K562 (cell line): ENCODE measurements at regions not wholly inside any gene's neighbourhood (a gene's known extent, or its start where the extent isn't known, plus 50 kb on each side); places are given as distances from the start of the nearest gene placed in this dataset.

Experiments used
- ATAC-seq: fragments of 200-7000 bp; cut with Tn5 transposase; 3 replicates; pipeline ENCODE4 v1.9.1; 2020; ENCODE audit warnings: moderate library complexity
- BruUV-seq: library from RNA; stranded (reverse); fragments of 400-500 nt; replicated peaks from 2 replicates; lab custom pipeline; 2021; lab: Mats Ljungman, UMichigan
- CTCF ChIA-PET: fragments of 300-600 bp; formaldehyde crosslinking; extraction: SDS; loops from one replicate; lab custom pipeline; 2021; ENCODE audit warnings: low intra/inter-chr PET ratio; lab: Yijun Ruan, JAX
- POLR2A ChIA-PET: fragments of 300-600, 350-650 bp; sonication (Branson Sonifier 250); formaldehyde crosslinking; extraction: SDS; loops from one replicate; lab custom pipeline; 2021; ENCODE audit warnings: antibody characterized with exemption, inconsistent platforms; lab: Yijun Ruan, JAX
- DNase-seq, 4 experiments: peaks; one replicate each; pipeline versions ENCODE4 v3.0.0 to v3.0.0-alpha.2; 2011 to 2018; ENCODE audit warnings: low spot score in 3 of 4, mixed read lengths in 3 of 4; ENCODE audit errors: extremely low read depth in 1 of 4
- FAIRE-seq: peaks from 2 replicates; lab custom pipeline; 2011; peaks lifted over from hg19 to GRCh38; lab: Jason Lieb, UNC
- H2AFZ ChIP-seq: 2 replicates; pipeline ENCODE4 v1.6.0; 2011; ENCODE audit warnings: low read depth, low read length, control low read depth, inconsistent platforms
- H3K27ac ChIP-seq: fragments of 200-600 bp; 3 replicates; pipeline ENCODE4 v1.8.0; 2011; ENCODE audit warnings: low read depth, mild to moderate bottlenecking, control low read depth, inconsistent platforms, low read length, moderate library complexity, mixed read lengths; ENCODE audit errors: extremely low read depth
- H3K27me3 ChIP-seq, 2 experiments: fragments of 300-600 bp in 1 of 2; 2 replicates in 1 of 2; 3 replicates in 1 of 2; pipeline versions ENCODE4 v1.6.0 to v1.8.0; 2011; ENCODE audit warnings: inconsistent platforms in 2 of 2, low read length in 2 of 2, mild to moderate bottlenecking in 1 of 2, mixed read lengths in 1 of 2, moderate library complexity in 1 of 2; ENCODE audit not compliant: control insufficient read depth in 2 of 2, insufficient read depth in 2 of 2
- H3K36me3 ChIP-seq: fragments of 300-600 bp; 3 replicates; pipeline ENCODE4 v1.8.0; 2011; ENCODE audit warnings: mild to moderate bottlenecking, low read length, inconsistent platforms; ENCODE audit not compliant: control insufficient read depth, insufficient read depth
- H3K4me1 ChIP-seq, 2 experiments: fragments of 200-600 bp in 1 of 2; replicated peaks in 1 of 2; 2 replicates in 1 of 2; 3 replicates in 1 of 2; pipeline versions ENCODE4 v1.5.1 to v1.8.0; 2011; ENCODE audit warnings: inconsistent platforms in 2 of 2, low read length in 2 of 2, mild to moderate bottlenecking in 1 of 2, mixed read lengths in 1 of 2, moderate library complexity in 1 of 2; ENCODE audit not compliant: control insufficient read depth in 2 of 2, insufficient read depth in 2 of 2
- H3K4me2 ChIP-seq: 2 replicates; pipeline ENCODE4 v1.6.1; 2011; ENCODE audit warnings: low read length, control low read depth, inconsistent platforms, mixed read lengths; ENCODE audit not compliant: insufficient read depth
- H3K4me3 ChIP-seq: fragments of 200-600 bp; sonication (generic), shearing (Covaris generic); 2 replicates; pipeline ENCODE4 v1.5.1; 2016; ENCODE audit warnings: control low read depth, inconsistent platforms
- H3K79me2 ChIP-seq: fragments of 200-600 bp; 3 replicates; pipeline ENCODE4 v1.8.0; 2011; ENCODE audit warnings: low read length, inconsistent platforms; ENCODE audit not compliant: control insufficient read depth, insufficient read depth
- H3K9ac ChIP-seq, 2 experiments: 2 replicates each; pipeline versions ENCODE4 v1.6.0 to v1.6.1; 2011; ENCODE audit warnings: low read depth in 2 of 2, low read length in 2 of 2, control low read depth in 1 of 2, inconsistent platforms in 1 of 2, mild to moderate bottlenecking in 1 of 2, mixed read lengths in 1 of 2; ENCODE audit not compliant: insufficient read depth in 1 of 2
- H3K9me1 ChIP-seq: one replicate; pipeline ENCODE4 v1.6.0; 2011; ENCODE audit warnings: inconsistent platforms, mild to moderate bottlenecking, low read length, moderate library complexity; ENCODE audit not compliant: control insufficient read depth, insufficient read depth
- H3K9me3 ChIP-seq: replicated peaks from 2 replicates; pipeline ENCODE4 v1.5.1; 2011; ENCODE audit warnings: low read depth, low read length, inconsistent platforms; ENCODE audit not compliant: control insufficient read depth, insufficient read depth
- H4K20me1 ChIP-seq: replicated peaks from 2 replicates; pipeline ENCODE4 v1.6.1; 2011; ENCODE audit warnings: low read length, inconsistent platforms, mixed read lengths; ENCODE audit not compliant: control insufficient read depth, insufficient read depth
- CEBPB ChIP-seq: fragments of 450-650 bp; IDR thresholded peaks from 2 replicates; pipeline ENCODE4 v1.6.1; 2016; ENCODE audit warnings: missing genetic modification characterization, missing compliant biosample characterization
- CEBPG ChIP-seq, 3 experiments: fragments of 200-800 bp in 1 of 3; sonication (Bioruptor generic) in 1 of 3; sonication (generic) in 1 of 3; formaldehyde crosslinking in 1 of 3; IDR thresholded peaks in 2 of 3; conservative IDR thresholded peaks in 1 of 3; 2 replicates each; pipeline versions ENCODE4 v1.6.1 to v1.8.0; 2016 to 2022; ENCODE audit warnings: missing compliant biosample characterization in 2 of 3, missing genetic modification characterization in 2 of 3, mild to moderate bottlenecking in 1 of 3, missing genetic modification reagents in 1 of 3
- WGBS: fragments of 100-300 bp; shearing (Covaris generic); methylation state at CpG from one replicate; pipeline ENCODE4 v1.1.6; 2016; ENCODE audit warnings: low coverage, mixed read lengths; ENCODE audit not compliant: insufficient coverage; ENCODE audit errors: missing lambda C conversion rate; 5-methylcytosine and 5-hydroxymethylcytosine counted together
- in situ Hi-C: fragments of 300-500 bp; cut with MboI; formaldehyde crosslinking; loops from 4 replicates; pipeline ENCODE4 v1.15.0; 2018; ENCODE audit warnings: inconsistent platforms, mixed read lengths
- intact Hi-C: fragments of 100-400 bp; cut with micrococcal nuclease; formaldehyde crosslinking; loops from 2 replicates; pipeline ENCODE4 v1.14.2; 2022
- TF ChIP-seq, protein P1 (sequence below): fragments of 250-450 bp; sonication (Bioruptor Pico); IDR thresholded peaks from 2 replicates; pipeline ENCODE4 v1.5.0; 2020; ENCODE audit warnings: mild to moderate bottlenecking, borderline replicate concordance
- TF ChIP-seq, protein P2 (sequence below): fragments of 450-650 bp; conservative IDR thresholded peaks from 2 replicates; pipeline ENCODE4 v1.6.1; 2016; ENCODE audit warnings: missing genetic modification characterization, low read depth, mild to moderate bottlenecking, missing compliant biosample characterization, moderate library complexity
- TF ChIP-seq, protein P3 (sequence below): sonication (generic); formaldehyde crosslinking; IDR thresholded peaks from 2 replicates; pipeline ENCODE4 v1.8.1; 2023; ENCODE audit warnings: mild to moderate bottlenecking, missing genetic modification reagents
- TF ChIP-seq, protein P4 (sequence below), 2 experiments: fragments of 450-650 bp in 1 of 2; sonication (generic) in 1 of 2; formaldehyde crosslinking in 1 of 2; IDR thresholded peaks in 1 of 2; conservative IDR thresholded peaks in 1 of 2; 2 replicates each; pipeline versions ENCODE4 v1.6.1 to v1.8.1; 2016 to 2023; ENCODE audit warnings: mild to moderate bottlenecking in 2 of 2, moderate library complexity in 2 of 2, inconsistent platforms in 1 of 2, missing genetic modification reagents in 1 of 2

DNA sequence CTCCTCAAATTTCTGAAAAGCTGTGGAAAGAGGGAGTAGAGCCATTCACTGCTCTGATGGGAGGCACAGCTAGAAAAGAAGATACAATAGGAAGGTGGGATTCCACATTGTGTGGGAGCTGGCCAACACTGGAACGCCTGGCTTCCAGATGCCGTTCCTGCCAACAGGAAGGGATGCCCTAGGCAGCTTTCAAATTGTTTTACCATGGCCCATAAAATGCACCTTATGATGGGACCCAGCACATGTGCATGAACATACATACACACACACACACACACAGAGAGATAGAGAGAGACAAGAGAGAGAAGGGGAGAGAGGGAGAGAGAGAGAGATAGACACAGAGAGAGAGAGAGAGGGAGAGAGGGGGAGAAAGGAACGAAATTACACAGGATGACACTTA is 86.1 kb upstream of the BZW1 start:
- Histone ChIP-seq H3K4me3 (no peak overlapping the region), H3K4me2 (no peak overlapping the region), H3K4me1 (no peaks in the 10 kb centered on the region), H2AFZ (no peak overlapping the region), H3K9ac (no peak overlapping the region), H3K27ac (no peak overlapping the region), H3K36me3 (no peaks in the 10 kb centered on the region), H3K9me3 (no peaks in the 10 kb centered on the region), H3K27me3 (peaks cover 12 to 24% of the 10 kb centered on the region in 2 experiments)
- CTCF ChIA-PET = no interaction called here
- no peak for FAIRE-seq
- intact Hi-C loops (no loop called here), in situ Hi-C loops (no loop called here)
- DNase-seq = no peak
- ATAC-seq = no peak
- POLR2A ChIA-PET = no interaction called here
- no TSS peak for BruUV-seq
- TF ChIP-seq, protein P1, sequence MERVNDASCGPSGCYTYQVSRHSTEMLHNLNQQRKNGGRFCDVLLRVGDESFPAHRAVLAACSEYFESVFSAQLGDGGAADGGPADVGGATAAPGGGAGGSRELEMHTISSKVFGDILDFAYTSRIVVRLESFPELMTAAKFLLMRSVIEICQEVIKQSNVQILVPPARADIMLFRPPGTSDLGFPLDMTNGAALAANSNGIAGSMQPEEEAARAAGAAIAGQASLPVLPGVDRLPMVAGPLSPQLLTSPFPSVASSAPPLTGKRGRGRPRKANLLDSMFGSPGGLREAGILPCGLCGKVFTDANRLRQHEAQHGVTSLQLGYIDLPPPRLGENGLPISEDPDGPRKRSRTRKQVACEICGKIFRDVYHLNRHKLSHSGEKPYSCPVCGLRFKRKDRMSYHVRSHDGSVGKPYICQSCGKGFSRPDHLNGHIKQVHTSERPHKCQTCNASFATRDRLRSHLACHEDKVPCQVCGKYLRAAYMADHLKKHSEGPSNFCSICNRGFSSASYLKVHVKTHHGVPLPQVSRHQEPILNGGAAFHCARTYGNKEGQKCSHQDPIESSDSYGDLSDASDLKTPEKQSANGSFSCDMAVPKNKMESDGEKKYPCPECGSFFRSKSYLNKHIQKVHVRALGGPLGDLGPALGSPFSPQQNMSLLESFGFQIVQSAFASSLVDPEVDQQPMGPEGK (CRISPR knock-in tag) = no peak
- TF ChIP-seq, all 486 proteins: peak for 0
- Histone ChIP-seq H3K9me1 (no peaks in the 10 kb centered on the region), H3K79me2 (no peaks in the 10 kb centered on the region), H4K20me1 (no peaks in the 10 kb centered on the region)
- 3% methylated on average over 3 of the region's 3 CpGs for WGBS

DNA sequence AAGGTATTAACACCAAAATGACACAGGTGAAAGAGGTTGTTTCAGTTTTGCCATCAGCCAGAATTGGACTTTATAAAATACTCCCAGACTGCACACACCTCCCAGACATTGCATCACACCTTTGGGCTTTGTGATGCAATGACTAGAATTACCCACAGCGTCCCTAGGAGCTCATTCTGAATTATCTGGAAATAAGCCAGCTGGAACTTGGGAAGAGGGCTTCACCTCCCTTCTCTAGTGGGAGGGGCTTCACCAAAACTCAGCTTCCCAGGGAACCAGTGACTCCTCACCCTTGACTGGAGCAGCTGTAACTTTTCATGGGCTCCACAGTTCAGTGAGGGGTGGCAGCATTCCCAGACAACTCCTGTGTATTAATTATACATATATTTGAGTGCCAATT is 83.1 kb upstream of the BZW1 start:
- 0% methylated on average over 1 of the region's 1 CpG for WGBS
- Histone ChIP-seq H3K9ac (no peak overlapping the region), H2AFZ (no peak overlapping the region), H3K4me3 (no peak overlapping the region), H3K27me3 (peaks cover 8 to 22% of the 10 kb centered on the region in 2 experiments; a peak in 4 of 5 replicates), H4K20me1 (no peaks in the 10 kb centered on the region), H3K9me1 (no peaks in the 10 kb centered on the region), H3K9me3 (no peaks in the 10 kb centered on the region), H3K4me1 (no peaks in the 10 kb centered on the region), H3K36me3 (no peaks in the 10 kb centered on the region), H3K79me2 (no peaks in the 10 kb centered on the region), H3K27ac (no peak overlapping the region), H3K4me2 (no peak overlapping the region)
- TF ChIP-seq CEBPG (CRISPR knock-in tag; IDR thresholded peaks at IDR 0.05) = peak; percentile 74
- peak; percentile 92 to 96 for TF ChIP-seq CEBPG (tag; conservative IDR thresholded peaks at IDR 0.05 in 1 of 2, IDR thresholded peaks at IDR 0.05 in 1 of 2)
- TF ChIP-seq CEBPB (tag) = peak; percentile 89
- TF ChIP-seq, protein P2, sequence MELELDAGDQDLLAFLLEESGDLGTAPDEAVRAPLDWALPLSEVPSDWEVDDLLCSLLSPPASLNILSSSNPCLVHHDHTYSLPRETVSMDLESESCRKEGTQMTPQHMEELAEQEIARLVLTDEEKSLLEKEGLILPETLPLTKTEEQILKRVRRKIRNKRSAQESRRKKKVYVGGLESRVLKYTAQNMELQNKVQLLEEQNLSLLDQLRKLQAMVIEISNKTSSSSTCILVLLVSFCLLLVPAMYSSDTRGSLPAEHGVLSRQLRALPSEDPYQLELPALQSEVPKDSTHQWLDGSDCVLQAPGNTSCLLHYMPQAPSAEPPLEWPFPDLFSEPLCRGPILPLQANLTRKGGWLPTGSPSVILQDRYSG (tag) = no peak
- TF ChIP-seq, protein P3, sequence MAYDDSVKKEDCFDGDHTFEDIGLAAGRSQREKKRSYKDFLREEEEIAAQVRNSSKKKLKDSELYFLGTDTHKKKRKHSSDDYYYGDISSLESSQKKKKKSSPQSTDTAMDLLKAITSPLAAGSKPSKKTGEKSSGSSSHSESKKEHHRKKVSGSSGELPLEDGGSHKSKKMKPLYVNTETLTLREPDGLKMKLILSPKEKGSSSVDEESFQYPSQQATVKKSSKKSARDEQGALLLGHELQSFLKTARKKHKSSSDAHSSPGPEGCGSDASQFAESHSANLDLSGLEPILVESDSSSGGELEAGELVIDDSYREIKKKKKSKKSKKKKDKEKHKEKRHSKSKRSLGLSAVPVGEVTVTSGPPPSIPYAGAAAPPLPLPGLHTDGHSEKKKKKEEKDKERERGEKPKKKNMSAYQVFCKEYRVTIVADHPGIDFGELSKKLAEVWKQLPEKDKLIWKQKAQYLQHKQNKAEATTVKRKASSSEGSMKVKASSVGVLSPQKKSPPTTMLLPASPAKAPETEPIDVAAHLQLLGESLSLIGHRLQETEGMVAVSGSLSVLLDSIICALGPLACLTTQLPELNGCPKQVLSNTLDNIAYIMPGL (CRISPR knock-in tag) = no peak
- TF ChIP-seq, protein P4, sequence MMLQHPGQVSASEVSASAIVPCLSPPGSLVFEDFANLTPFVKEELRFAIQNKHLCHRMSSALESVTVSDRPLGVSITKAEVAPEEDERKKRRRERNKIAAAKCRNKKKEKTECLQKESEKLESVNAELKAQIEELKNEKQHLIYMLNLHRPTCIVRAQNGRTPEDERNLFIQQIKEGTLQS (IDR thresholded peaks at IDR 0.05) = peak; percentile 83
- TF ChIP-seq, protein P4 (CRISPR knock-in tag; conservative IDR thresholded peaks at IDR 0.05) = no peak
- FAIRE-seq (no peak), DNase-seq (no peak), ATAC-seq (peak; percentile 56; the same call in 2 of the 3 replicates)
- ChIA-PET CTCF (interaction anchor here (0.5 kb wide), 1 partner anchor 151 kb away, joined by 4 read pairs; no protein-coding TSS in a partner anchor), POLR2A (no interaction called here)
- in situ Hi-C loops (no loop called here), intact Hi-C loops (no loop called here)
- no TSS peak for BruUV-seq
